ENCODE measurements at regions not wholly inside any gene's neighbourhood (a gene's known extent, or its start where the extent isn't known, plus 50 kb on each side); places are given as distances from the start of the nearest gene placed in this dataset.
"Not testable (repeated sequence)": the region's sequence is repeated elsewhere in the genome, so short reads cannot be mapped to it uniquely, and the experiment has no call there.

GRCh38 chr21:9811223-9812004 lies 710.0 kb upstream of the TPTE start:
- WGBS (ENCODE audit: extremely low coverage, insufficient coverage, low lambda C conversion rate): no CpG with 5 or more reads among the region's 50 CpGs
- not testable (repeated sequence) for H3K23ac ChIP-seq (ENCODE audit: low read length); H2BK5ac ChIP-seq (ENCODE audit: low read length)

GRCh38 chr21:9812507-9812906 lies 708.9 kb upstream of the TPTE start:
- H3K79me1 ChIP-seq (ENCODE audit: low read length); H3K4me1 ChIP-seq (ENCODE audit: control insufficient read depth, low read depth, low read length); H3K4me2 ChIP-seq (ENCODE audit: low read length); H3K27me3 ChIP-seq (ENCODE audit: insufficient read depth, low read length, poor library complexity); H3K18ac ChIP-seq (ENCODE audit: low read length); H4K5ac ChIP-seq (ENCODE audit: low read length); H2AK5ac ChIP-seq (ENCODE audit: low read length); H3K27ac ChIP-seq (ENCODE audit: low read depth, low read length); H3K36me3 ChIP-seq (ENCODE audit: control insufficient read depth, insufficient read depth, low read length); H3K4me3 ChIP-seq (ENCODE audit: low read length); H2BK5ac ChIP-seq (ENCODE audit: low read length); H3K4ac ChIP-seq (ENCODE audit: low read depth, low read length); H3K23ac ChIP-seq (ENCODE audit: low read length); H3K56ac ChIP-seq (ENCODE audit: low read length); H3K79me2 ChIP-seq (ENCODE audit: control insufficient read depth, insufficient read depth, low read length); H2BK15ac ChIP-seq (replicated peaks; ENCODE audit: low read depth); H3K9ac ChIP-seq (ENCODE audit: low read length); H4K8ac ChIP-seq (ENCODE audit: low read depth, low read length); DNase-seq; H2BK120ac ChIP-seq (ENCODE audit: low read depth, low read length): not testable (repeated sequence)
- WGBS (ENCODE audit: extremely low coverage, insufficient coverage, low lambda C conversion rate): no CpG with 5 or more reads among the region's 35 CpGs

More at GRCh38 chr21:9811223-9812004, 710.0 kb upstream of the TPTE start:
- not testable (repeated sequence) for H3K79me2 ChIP-seq (ENCODE audit: control insufficient read depth, insufficient read depth, low read length); H3K18ac ChIP-seq (ENCODE audit: low read length); H2AK5ac ChIP-seq (ENCODE audit: low read length); H2BK15ac ChIP-seq (replicated peaks; ENCODE audit: low read depth); H3K56ac ChIP-seq (ENCODE audit: low read length); H4K8ac ChIP-seq (ENCODE audit: low read depth, low read length); H2BK120ac ChIP-seq (ENCODE audit: low read depth, low read length); H3K27me3 ChIP-seq (ENCODE audit: insufficient read depth, low read length, poor library complexity); H3K36me3 ChIP-seq (ENCODE audit: control insufficient read depth, insufficient read depth, low read length); H3K9ac ChIP-seq (ENCODE audit: low read length); H3K4me1 ChIP-seq (ENCODE audit: control insufficient read depth, low read depth, low read length); H3K4me2 ChIP-seq (ENCODE audit: low read length); H3K79me1 ChIP-seq (ENCODE audit: low read length); H4K5ac ChIP-seq (ENCODE audit: low read length); H3K27ac ChIP-seq (ENCODE audit: low read depth, low read length); DNase-seq; H3K4ac ChIP-seq (ENCODE audit: low read depth, low read length); H3K4me3 ChIP-seq (ENCODE audit: low read length)

GRCh38 chr21:9813894-9814814 lies 707.2 kb upstream of the TPTE start:
- not testable (repeated sequence) for H3K36me3 ChIP-seq (ENCODE audit: control insufficient read depth, insufficient read depth, low read length); H3K79me2 ChIP-seq (ENCODE audit: control insufficient read depth, insufficient read depth, low read length); H3K27ac ChIP-seq (ENCODE audit: low read depth, low read length); H3K56ac ChIP-seq (ENCODE audit: low read length); H3K4me2 ChIP-seq (ENCODE audit: low read length); H3K23ac ChIP-seq (ENCODE audit: low read length); DNase-seq; H3K27me3 ChIP-seq (ENCODE audit: insufficient read depth, low read length, poor library complexity); H3K4me1 ChIP-seq (ENCODE audit: control insufficient read depth, low read depth, low read length); H3K18ac ChIP-seq (ENCODE audit: low read length); H3K79me1 ChIP-seq (ENCODE audit: low read length); H3K4ac ChIP-seq (ENCODE audit: low read depth, low read length); H2BK120ac ChIP-seq (ENCODE audit: low read depth, low read length); H2BK5ac ChIP-seq (ENCODE audit: low read length); H4K5ac ChIP-seq (ENCODE audit: low read length); H2AK5ac ChIP-seq (ENCODE audit: low read length); H3K9ac ChIP-seq (ENCODE audit: low read length); H2BK15ac ChIP-seq (replicated peaks; ENCODE audit: low read depth); H4K8ac ChIP-seq (ENCODE audit: low read depth, low read length); H3K4me3 ChIP-seq (ENCODE audit: low read length)
- no CpG with 5 or more reads among the region's 57 CpGs for WGBS (ENCODE audit: extremely low coverage, insufficient coverage, low lambda C conversion rate)

- H3K23ac ChIP-seq (ENCODE audit: low read length); DNase-seq; H3K9ac ChIP-seq (ENCODE audit: low read length); H3K4ac ChIP-seq (ENCODE audit: low read depth, low read length); H3K27ac ChIP-seq (ENCODE audit: low read depth, low read length); H3K36me3 ChIP-seq (ENCODE audit: control insufficient read depth, insufficient read depth, low read length); H2BK120ac ChIP-seq (ENCODE audit: low read depth, low read length); H3K79me1 ChIP-seq (ENCODE audit: low read length); H3K18ac ChIP-seq (ENCODE audit: low read length); H4K5ac ChIP-seq (ENCODE audit: low read length); H2AK5ac ChIP-seq (ENCODE audit: low read length); H4K8ac ChIP-seq (ENCODE audit: low read depth, low read length); H3K79me2 ChIP-seq (ENCODE audit: control insufficient read depth, insufficient read depth, low read length); H3K4me2 ChIP-seq (ENCODE audit: low read length); H2BK15ac ChIP-seq (replicated peaks; ENCODE audit: low read depth); H3K27me3 ChIP-seq (ENCODE audit: insufficient read depth, low read length, poor library complexity); H2BK5ac ChIP-seq (ENCODE audit: low read length); H3K4me3 ChIP-seq (ENCODE audit: low read length); H3K4me1 ChIP-seq (ENCODE audit: control insufficient read depth, low read depth, low read length); H3K56ac ChIP-seq (ENCODE audit: low read length): not testable (repeated sequence)
- WGBS (ENCODE audit: extremely low coverage, insufficient coverage, low lambda C conversion rate): no CpG with 5 or more reads among the region's 43 CpGs
These were observed 706.1 kb upstream of the TPTE start for GRCh38 chr21:9815181-9815789.

GRCh38 chr21:9816734-9817334 lies 704.5 kb upstream of the TPTE start:
- not testable (repeated sequence) for H3K4ac ChIP-seq (ENCODE audit: low read depth, low read length); H3K56ac ChIP-seq (ENCODE audit: low read length); H3K23ac ChIP-seq (ENCODE audit: low read length); H3K4me2 ChIP-seq (ENCODE audit: low read length); H3K36me3 ChIP-seq (ENCODE audit: control insufficient read depth, insufficient read depth, low read length); H3K27me3 ChIP-seq (ENCODE audit: insufficient read depth, low read length, poor library complexity); H3K4me1 ChIP-seq (ENCODE audit: control insufficient read depth, low read depth, low read length); H2BK15ac ChIP-seq (replicated peaks; ENCODE audit: low read depth); H4K8ac ChIP-seq (ENCODE audit: low read depth, low read length); H2BK5ac ChIP-seq (ENCODE audit: low read length); H3K27ac ChIP-seq (ENCODE audit: low read depth, low read length); H2BK120ac ChIP-seq (ENCODE audit: low read depth, low read length); H3K9ac ChIP-seq (ENCODE audit: low read length); H3K4me3 ChIP-seq (ENCODE audit: low read length); H3K18ac ChIP-seq (ENCODE audit: low read length); H3K79me2 ChIP-seq (ENCODE audit: control insufficient read depth, insufficient read depth, low read length); DNase-seq; H3K79me1 ChIP-seq (ENCODE audit: low read length); H4K5ac ChIP-seq (ENCODE audit: low read length); H2AK5ac ChIP-seq (ENCODE audit: low read length)
- WGBS (ENCODE audit: extremely low coverage, insufficient coverage, low lambda C conversion rate): no CpG with 5 or more reads among the region's 38 CpGs
